ENCODE measurements at regions not wholly inside any gene's neighbourhood (a gene's known extent, or its start where the extent isn't known, plus 50 kb on each side); places are given as distances from the start of the nearest gene placed in this dataset.
A peak's percentile ranks its signal among the peaks of the same experiment; 100 is the strongest.

GRCh38 chr2:51710222-51710621 is 678.3 kb upstream of the NRXN1 start:
- ATAC-seq (peak; percentile 93), FAIRE-seq (no peak), DNase-seq (ENCODE audit: low read depth, low spot score) (no peak)
- H3K4me2 ChIP-seq (ENCODE audit: control insufficient read depth, insufficient read depth) = no peak overlapping the region
- H3K36me3 ChIP-seq (ENCODE audit: control insufficient read depth in 2 of 2, insufficient read depth in 2 of 2, low read length in 1 of 2) = no peaks in the 10 kb centered on the region
- no peak overlapping the region for H3K9ac ChIP-seq (ENCODE audit: control insufficient read depth, insufficient read depth, low read length)
- no peaks in the 10 kb centered on the region for H3K9me3 ChIP-seq (replicated peaks; ENCODE audit: control insufficient read depth, insufficient read depth, low read length)
- ChIA-PET CTCF (interaction anchor here (0.6 to 1.5 kb wide), 4 partner anchors 95 to 964 kb away, joined by 3 to 5 read pairs (median 4); no protein-coding TSS in a partner anchor), RAD21 (ENCODE audit: unreplicated experiment) (interaction anchor here (1.1 kb wide), 1 partner anchor 14 kb away, joined by 3 read pairs; no protein-coding TSS in a partner anchor), POLR2A (no interaction called here), SMC1A (ENCODE audit: uncharacterized antibody, unreplicated experiment) (interaction anchor here (0.6 to 1.4 kb wide), 3 partner anchors 9 to 463 kb away, joined by 3 read pairs; no protein-coding TSS in a partner anchor)
- intact Hi-C loops (cut with micrococcal nuclease; ENCODE audit: unreplicated experiment) (loop anchor here (2.0 to 5.0 kb wide), 2 partner anchors 963 to 1181 kb away; no protein-coding TSS in a partner anchor), in situ Hi-C loops (cut with MboI) (loop anchor here (25.0 kb wide), 1 partner anchor 1173 kb away; no protein-coding TSS in a partner anchor)
- no TSS peak for BruUV-seq (replicated peaks)
- TF ChIP-seq EP300 (IDR thresholded peaks at IDR 0.05; ENCODE audit: borderline replicate concordance in 1 of 2, control insufficient read depth in 1 of 2, low read depth in 2 of 2, low read length in 2 of 2) (no peak), PRDM15 (CRISPR knock-in tag; IDR thresholded peaks at IDR 0.05) (no peak), STAT1 (conservative IDR thresholded peaks at IDR 0.05) (no peak), BCL11A (IDR thresholded peaks at IDR 0.05; ENCODE audit: low read depth, low read length) (no peak), RAD21 (IDR thresholded peaks at IDR 0.05; ENCODE audit: insufficient read depth, low read depth, low read length) (peak; percentile 52), CREM (IDR thresholded peaks at IDR 0.05; ENCODE audit: low read depth) (no peak), CTCF (IDR thresholded peaks at IDR 0.05 in 2 of 3, conservative IDR thresholded peaks at IDR 0.05 in 1 of 3; ENCODE audit: control insufficient read depth in 2 of 3, extremely low read depth in 1 of 3, insufficient read depth in 1 of 3, low read depth in 3 of 3, low read length in 3 of 3) (peak; percentile 33 to 57 (median 57); a peak in 4 of 6 replicates), SMC3 (IDR thresholded peaks at IDR 0.05; ENCODE audit: borderline replicate concordance, low read length) (peak; percentile 23; the same call in 1 of the 2 replicates), SIX5 (IDR thresholded peaks at IDR 0.05; ENCODE audit: low read depth, low read length, severe bottlenecking) (no peak), KLF5 (IDR thresholded peaks at IDR 0.05; ENCODE audit: partially characterized antibody) (no peak)
- 11% methylated on average over 3 of the region's 3 CpGs for WGBS (ENCODE audit: insufficient coverage, insufficient replicate concordance, low lambda C conversion rate, missing lambda C conversion rate)
- no peaks in the 10 kb centered on the region for H3K79me2 ChIP-seq (ENCODE audit: control insufficient read depth, insufficient read depth, low read length)
- no peak overlapping the region for H3K4me3 ChIP-seq
- no peaks in the 10 kb centered on the region for H3K27me3 ChIP-seq (replicated peaks in 1 of 2; ENCODE audit: control insufficient read depth in 2 of 2, insufficient read depth in 2 of 2, low read length in 1 of 2)
- no peaks in the 10 kb centered on the region for H4K20me1 ChIP-seq (ENCODE audit: control insufficient read depth, insufficient read depth)
- H3K4me1 ChIP-seq (ENCODE audit: control insufficient read depth, insufficient read depth, low read length) = no peaks in the 10 kb centered on the region
- H2AFZ ChIP-seq (ENCODE audit: control insufficient read depth, low read depth, low read length) = no peak overlapping the region
- no peak overlapping the region for H3K27ac ChIP-seq (ENCODE audit: control insufficient read depth, insufficient read depth)
